HepG2 (cell line): ENCODE measurements at regions not wholly inside any gene's neighbourhood (a gene's known extent, or its start where the extent isn't known, plus 50 kb on each side); places are given as distances from the start of the nearest gene placed in this dataset.

Experiments
- CCAR2 ChIP-seq: fragments of 200-400 bp; formaldehyde crosslinking; optimal IDR thresholded peaks from 2 replicates; pipeline ENCODE3; 2018; ENCODE audit warnings: low read depth, mild to moderate bottlenecking, low read length, moderate library complexity
- IKZF1 ChIP-seq: fragments of 450-650 bp; IDR thresholded peaks from 2 replicates; pipeline ENCODE4 v1.7.1; 2016
- PCBP2 ChIP-seq: fragments of 200-400 bp; formaldehyde crosslinking; optimal IDR thresholded peaks from 2 replicates; pipeline ENCODE3; 2018; ENCODE audit warnings: low read length, low read depth; ENCODE audit not compliant: poor library complexity, severe bottlenecking
- PHF20 ChIP-seq: sonication (generic); formaldehyde crosslinking; IDR thresholded peaks from 2 replicates; pipeline ENCODE4 v1.5.0; 2020; ENCODE audit warnings: mild to moderate bottlenecking, missing genetic modification reagents
- PTBP1 ChIP-seq: fragments of 200-400 bp; formaldehyde crosslinking; IDR thresholded peaks from 2 replicates; pipeline ENCODE4 v1.6.1; 2018; ENCODE audit warnings: low read length, low read depth; ENCODE audit not compliant: poor library complexity, severe bottlenecking
- RARA ChIP-seq: IDR thresholded peaks from 2 replicates; pipeline ENCODE4 v1.6.1; 2016; ENCODE audit warnings: missing genetic modification reagents, missing compliant biosample characterization
- SNAPC4 ChIP-seq: sonication (generic); formaldehyde crosslinking; IDR thresholded peaks from 2 replicates; pipeline ENCODE4 v1.4.0; 2020; ENCODE audit warnings: mild to moderate bottlenecking, missing genetic modification reagents
- SOX6 ChIP-seq, 2 experiments: fragments of 450-650 bp in 1 of 2; sonication (generic) in 1 of 2; formaldehyde crosslinking in 1 of 2; IDR thresholded peaks; 2 replicates each; pipeline versions ENCODE4 v1.4.0 to v1.6.1; 2017 to 2020; ENCODE audit warnings: antibody characterized with exemption in 1 of 2, mild to moderate bottlenecking in 1 of 2, missing genetic modification reagents in 1 of 2
- ZFP91 ChIP-seq: sonication (generic); formaldehyde crosslinking; IDR thresholded peaks from 2 replicates; pipeline ENCODE4 v1.9.0; 2022; ENCODE audit warnings: missing genetic modification reagents, mild to moderate bottlenecking, borderline replicate concordance
- ZNF333 ChIP-seq: sonication (generic); formaldehyde crosslinking; IDR thresholded peaks from 2 replicates; pipeline ENCODE4 v1.4.0; 2020; ENCODE audit warnings: mild to moderate bottlenecking, missing genetic modification reagents, borderline replicate concordance
- ZNF574 ChIP-seq: sonication (generic); formaldehyde crosslinking; IDR thresholded peaks from 2 replicates; pipeline ENCODE4 v1.4.0; 2020; ENCODE audit warnings: missing genetic modification reagents
- ZNF609 ChIP-seq: sonication (generic); formaldehyde crosslinking; IDR thresholded peaks from 2 replicates; pipeline ENCODE4 v1.4.0; 2020; ENCODE audit warnings: mild to moderate bottlenecking, missing genetic modification reagents, borderline replicate concordance
- ZNF652 ChIP-seq: IDR thresholded peaks from 2 replicates; pipeline ENCODE4 v1.6.1; 2016; ENCODE audit warnings: low read depth, borderline replicate concordance

GRCh38 chr4:157992948-157993839, 179.6 kb downstream of the GASK1B start (continued):
- TF ChIP-seq ZNF652: no peak
- TF ChIP-seq RARA (CRISPR knock-in tag): peak; percentile 41
- TF ChIP-seq ZFP91 (CRISPR knock-in tag): no peak
- TF ChIP-seq ZNF574 (CRISPR knock-in tag): no peak
- no peak for TF ChIP-seq PCBP2
- TF ChIP-seq IKZF1: no peak
- no peak for TF ChIP-seq PTBP1
- no peak for TF ChIP-seq ZNF333 (CRISPR knock-in tag)
- TF ChIP-seq SOX6 (IDR thresholded peaks at IDR 0.05): no peak
- peak; percentile 77 for TF ChIP-seq SOX6 (CRISPR knock-in tag; IDR thresholded peaks at IDR 0.05)
- no peak for TF ChIP-seq SNAPC4 (CRISPR knock-in tag)
- no peak for TF ChIP-seq CCAR2
- TF ChIP-seq ZNF609 (CRISPR knock-in tag): 0 out of 2 replicates have a peak, but pooled peaks have one; percentile 43
- no peak for TF ChIP-seq PHF20 (CRISPR knock-in tag)
